ENCODE measurements at regions not wholly inside any gene's neighbourhood (a gene's known extent, or its start where the extent isn't known, plus 50 kb on each side); places are given as distances from the start of the nearest gene placed in this dataset.

GRCh38 chr11:113556036-113556435 is 80.8 kb upstream of the DRD2 start:
- TF ChIP-seq CTCF (IDR thresholded peaks at IDR 0.05): no peak
- TF ChIP-seq POLR2A (IDR thresholded peaks at IDR 0.05): no peak
- no peak for TF ChIP-seq EP300 (IDR thresholded peaks at IDR 0.05)

Measured in gastroesophageal sphincter (tissue), 3 donors.